DOHH2 (cell line): ENCODE measurements at regions not wholly inside any gene's neighbourhood (a gene's known extent, or its start where the extent isn't known, plus 50 kb on each side); places are given as distances from the start of the nearest gene placed in this dataset.

Experiments
- H3F3A ChIP-seq: fragments of 200-600 bp; sonication (generic), shearing (Covaris generic); 2 replicates; pipeline ENCODE4 v1.6.0; 2016; ENCODE audit warnings: antibody characterized with exemption, mild to moderate bottlenecking; ENCODE audit not compliant: control insufficient read depth, insufficient read depth
- H3K27ac ChIP-seq: fragments of 200-600 bp; sonication (generic); 2 replicates; pipeline ENCODE4 v1.5.1; 2014; ENCODE audit warnings: low read depth, mild to moderate bottlenecking, low read length, moderate library complexity
- H3K27me3 ChIP-seq: fragments of 200-600 bp; sonication (generic); 2 replicates; pipeline ENCODE4 v1.6.1; 2014; ENCODE audit warnings: mild to moderate bottlenecking, low read length, mixed read lengths; ENCODE audit not compliant: control insufficient read depth
- H3K36me3 ChIP-seq: fragments of 200-600 bp; sonication (generic); 2 replicates; pipeline ENCODE4 v1.6.1; 2014; ENCODE audit warnings: mild to moderate bottlenecking, low read length, moderate library complexity, mixed read lengths; ENCODE audit not compliant: control insufficient read depth
- H3K4me1 ChIP-seq: fragments of 200-600 bp; sonication (generic); 2 replicates; pipeline ENCODE4 v1.6.1; 2014; ENCODE audit warnings: mild to moderate bottlenecking, low read length, mixed read lengths; ENCODE audit not compliant: control insufficient read depth
- H3K4me2 ChIP-seq: fragments of 200-600 bp; sonication (generic); 2 replicates; pipeline ENCODE4 v1.6.0; 2014; ENCODE audit warnings: mild to moderate bottlenecking, low read length, moderate library complexity
- H3K4me3 ChIP-seq: fragments of 200-600 bp; sonication (generic); 2 replicates; pipeline ENCODE4 v1.5.1; 2014; ENCODE audit warnings: mild to moderate bottlenecking, low read length, mixed read lengths
- H3K79me2 ChIP-seq: fragments of 200-600 bp; sonication (generic); 2 replicates; pipeline ENCODE4 v1.6.1; 2014; ENCODE audit warnings: mild to moderate bottlenecking, low read length, mixed read lengths; ENCODE audit not compliant: control insufficient read depth
- H3K9me2 ChIP-seq: fragments of 200-600 bp; sonication (generic); replicated peaks from 2 replicates; pipeline ENCODE4 v1.6.1; 2014; ENCODE audit warnings: mild to moderate bottlenecking, low read length, mixed read lengths; ENCODE audit not compliant: control insufficient read depth
- H3K9me3 ChIP-seq: fragments of 200-600 bp; sonication (generic); 2 replicates; pipeline ENCODE4 v1.6.1; 2014; ENCODE audit warnings: antibody characterized with exemption, low read length, mixed read lengths; ENCODE audit not compliant: control insufficient read depth, insufficient read depth
- H4K20me1 ChIP-seq: fragments of 200-600 bp; sonication (generic); 2 replicates; pipeline ENCODE4 v1.6.0; 2014; ENCODE audit warnings: low read depth, mild to moderate bottlenecking, antibody characterized with exemption, low read length, moderate library complexity; ENCODE audit not compliant: control insufficient read depth, insufficient read depth
- CTCF ChIP-seq: fragments of 200-600 bp; sonication (generic); IDR thresholded peaks from one replicate; pipeline ENCODE4 v1.5.1; 2014; ENCODE audit warnings: antibody characterized with exemption, mild to moderate bottlenecking, low read depth, low read length; ENCODE audit not compliant: poor library complexity, severe bottlenecking
- EZH2phosphoT487 ChIP-seq: fragments of 200-600 bp; sonication (generic); IDR thresholded peaks from 2 replicates; pipeline ENCODE4 v1.6.1; 2017; ENCODE audit warnings: borderline replicate concordance, mild to moderate bottlenecking, antibody characterized with exemption, low read length, moderate library complexity, mixed read lengths

GRCh38 chr1:227434808-227435444 is 116.6 kb upstream of the CDC42BPA start:
- Histone ChIP-seq H3K4me2 (no peak overlapping the region), H3F3A (no peaks in the 10 kb centered on the region), H4K20me1 (no peaks in the 10 kb centered on the region), H3K36me3 (no peaks in the 10 kb centered on the region), H3K27me3 (peaks cover 5% of the 10 kb centered on the region), H3K79me2 (no peaks in the 10 kb centered on the region), H3K4me3 (no peak overlapping the region), H3K9me3 (no peaks in the 10 kb centered on the region), H3K4me1 (no peaks in the 10 kb centered on the region), H3K9me2 (no peaks in the 10 kb centered on the region), H3K27ac (no peak overlapping the region)
- TF ChIP-seq CTCF (no peak), EZH2phosphoT487 (no peak)

- TF ChIP-seq EZH2phosphoT487 (no peak), CTCF (no peak)
- no peaks in the 10 kb centered on the region for H3K4me1 ChIP-seq
- H3K9me2 ChIP-seq, result no peaks in the 10 kb centered on the region
- peaks cover 3% of the 10 kb centered on the region; the same call in 1 of the 2 replicates for H3K27me3 ChIP-seq
- H3K4me3 ChIP-seq, result no peak overlapping the region
- no peaks in the 10 kb centered on the region for H3K9me3 ChIP-seq
- H3K4me2 ChIP-seq, result no peak overlapping the region
- H3K36me3 ChIP-seq, result no peaks in the 10 kb centered on the region
- H3K79me2 ChIP-seq, result no peaks in the 10 kb centered on the region
- no peak overlapping the region for H3K27ac ChIP-seq
- H4K20me1 ChIP-seq, result no peaks in the 10 kb centered on the region
- no peaks in the 10 kb centered on the region for H3F3A ChIP-seq
These were observed 115.5 kb upstream of the CDC42BPA start for GRCh38 chr1:227433663-227434341.

GRCh38 chr1:227432981-227433380 is 114.7 kb upstream of the CDC42BPA start:
- Histone ChIP-seq H3K4me3 (no peak overlapping the region), H3K36me3 (no peaks in the 10 kb centered on the region), H3K9me3 (no peaks in the 10 kb centered on the region), H3K27ac (no peak overlapping the region), H3K4me1 (no peaks in the 10 kb centered on the region), H3K4me2 (no peak overlapping the region), H4K20me1 (no peaks in the 10 kb centered on the region), H3K27me3 (peaks cover 3% of the 10 kb centered on the region; the same call in 1 of the 2 replicates), H3K79me2 (no peaks in the 10 kb centered on the region), H3F3A (no peaks in the 10 kb centered on the region), H3K9me2 (no peaks in the 10 kb centered on the region)
- TF ChIP-seq EZH2phosphoT487 (no peak), CTCF (no peak)
